Progenitor cell of endocrine pancreas (in vitro differentiated cells): ENCODE measurements at regions not wholly inside any gene's neighbourhood (a gene's known extent, or its start where the extent isn't known, plus 50 kb on each side); places are given as distances from the start of the nearest gene placed in this dataset.
A peak's percentile ranks its signal among the peaks of the same experiment; 100 is the strongest.

Experiments used
- DNase-seq: peaks from one replicate; pipeline ENCODE4 v3.0.0; 2021; ENCODE audit warnings: low spot score; ENCODE audit not compliant: unreplicated experiment
- H3K27ac Mint-ChIP-seq: 2 replicates; pipeline ENCODE4 v1.8.0; 2021; ENCODE audit warnings: mild to moderate bottlenecking, moderate library complexity, mixed read lengths
- H3K27me3 Mint-ChIP-seq: 2 replicates; pipeline ENCODE4 v1.8.0; 2021; ENCODE audit warnings: mixed read lengths
- H3K36me3 Mint-ChIP-seq: 2 replicates; pipeline ENCODE4 v1.8.0; 2022; ENCODE audit warnings: mixed read lengths; ENCODE audit not compliant: insufficient read depth
- H3K4me1 Mint-ChIP-seq: 2 replicates; pipeline ENCODE4 v1.8.0; 2021; ENCODE audit warnings: low read depth, mixed read lengths
- H3K4me3 Mint-ChIP-seq: 2 replicates; pipeline ENCODE4 v1.8.0; 2021; ENCODE audit warnings: low read depth, mild to moderate bottlenecking, moderate library complexity, mixed read lengths
- H3K9me3 Mint-ChIP-seq: 2 replicates; pipeline ENCODE4 v1.8.0; 2021; ENCODE audit warnings: low read depth, mixed read lengths
- CTCF ChIP-seq: fragments of 200-600 bp; sonication (generic); IDR thresholded peaks from one replicate; pipeline ENCODE4 v1.5.0; 2021; ENCODE audit warnings: antibody characterized with exemption, mild to moderate bottlenecking; ENCODE audit not compliant: unreplicated experiment

GRCh38 chr16:59146140-59146539 is 412.0 kb upstream of the GOT2 start:
- Mint-ChIP-seq H3K4me1 (no peaks in the 10 kb centered on the region), H3K27ac (no peak overlapping the region), H3K9me3 (peaks cover 4% of the 10 kb centered on the region), H3K36me3 (no peaks in the 10 kb centered on the region), H3K4me3 (no peak overlapping the region), H3K27me3 (no peaks in the 10 kb centered on the region)
- no peak for TF ChIP-seq CTCF
- no peak for DNase-seq

- Mint-ChIP-seq H3K27ac (no peak overlapping the region), H3K27me3 (no peaks in the 10 kb centered on the region)
- TF ChIP-seq CTCF, result no peak
Measured at GRCh38 chr16:59144841-59145240, 410.7 kb upstream of the GOT2 start.

GRCh38 chr16:59144326-59144725 is 410.2 kb upstream of the GOT2 start:
- H3K4me1 Mint-ChIP-seq, result no peaks in the 10 kb centered on the region
- no peak overlapping the region for H3K27ac Mint-ChIP-seq
- H3K36me3 Mint-ChIP-seq, result no peaks in the 10 kb centered on the region
- DNase-seq, result no peak
- H3K27me3 Mint-ChIP-seq, result no peaks in the 10 kb centered on the region
- TF ChIP-seq CTCF, result no peak
- H3K4me3 Mint-ChIP-seq, result no peak overlapping the region
- no peaks in the 10 kb centered on the region for H3K9me3 Mint-ChIP-seq

More at GRCh38 chr16:59144841-59145240, 410.7 kb upstream of the GOT2 start:
- Mint-ChIP-seq H3K9me3 (no peaks in the 10 kb centered on the region), H3K4me1 (no peaks in the 10 kb centered on the region), H3K36me3 (no peaks in the 10 kb centered on the region), H3K4me3 (no peak overlapping the region)
- no peak for DNase-seq

GRCh38 chr16:59126486-59126885 is 392.4 kb upstream of the GOT2 start:
- TF ChIP-seq CTCF, result no peak

GRCh38 chr16:59124056-59124455 is 389.9 kb upstream of the GOT2 start:
- TF ChIP-seq CTCF, result no peak
- Mint-ChIP-seq H3K27me3 (no peaks in the 10 kb centered on the region), H3K4me3 (no peak overlapping the region), H3K4me1 (peaks cover 32% of the 10 kb centered on the region), H3K27ac (peak overlapping the region; percentile 59), H3K9me3 (peaks cover 3% of the 10 kb centered on the region), H3K36me3 (no peaks in the 10 kb centered on the region)
- DNase-seq, result no peak

More at GRCh38 chr16:59126486-59126885, 392.4 kb upstream of the GOT2 start:
- H3K9me3 Mint-ChIP-seq, result no peaks in the 10 kb centered on the region
- no peak overlapping the region for H3K4me3 Mint-ChIP-seq
- peaks cover 28% of the 10 kb centered on the region for H3K4me1 Mint-ChIP-seq
- no peaks in the 10 kb centered on the region for H3K27me3 Mint-ChIP-seq
- no peaks in the 10 kb centered on the region for H3K36me3 Mint-ChIP-seq
- H3K27ac Mint-ChIP-seq, result no peak overlapping the region
- DNase-seq, result no peak
